GM12891 (cell line): ENCODE measurements at regions not wholly inside any gene's neighbourhood (a gene's known extent, or its start where the extent isn't known, plus 50 kb on each side); places are given as distances from the start of the nearest gene placed in this dataset.

ENCODE experiments used
- POLR2A ChIP-seq: IDR thresholded peaks from 2 replicates; pipeline ENCODE4 v1.6.1; 2011; ENCODE audit warnings: low read depth, low read length, control low read depth
- SPI1 ChIP-seq: IDR thresholded peaks from 2 replicates; pipeline ENCODE4 v1.6.1; 2011; ENCODE audit warnings: low read depth, low read length, control low read depth
- TAF1 ChIP-seq: IDR thresholded peaks from 2 replicates; pipeline ENCODE4 v1.6.1; 2011; ENCODE audit warnings: low read depth, low read length, control low read depth

DNA sequence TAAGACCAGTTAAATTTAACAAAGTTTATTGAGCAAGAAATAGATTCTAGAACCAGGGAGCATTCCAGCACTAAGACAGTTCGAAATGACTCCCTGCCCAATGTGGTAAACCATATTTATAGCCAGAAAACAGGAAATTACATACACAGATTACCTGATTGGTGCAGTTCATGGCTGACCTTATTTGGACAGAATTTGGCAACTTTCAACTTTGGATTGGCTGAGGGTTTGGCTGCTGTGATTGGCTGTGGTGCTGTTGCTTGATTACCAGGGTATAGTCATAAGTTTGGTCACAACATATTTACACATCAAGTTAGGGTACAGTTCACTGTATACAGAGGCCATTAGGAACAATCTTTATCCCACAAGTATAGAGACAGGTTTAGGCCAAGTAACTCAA is 984.8 kb upstream of the MIR17HG start:
- no peak for TF ChIP-seq SPI1
- no peak for TF ChIP-seq TAF1
- no peak for TF ChIP-seq POLR2A
